Skeletal muscle satellite cell (primary cell): ENCODE measurements at regions not wholly inside any gene's neighbourhood (a gene's known extent, or its start where the extent isn't known, plus 50 kb on each side); places are given as distances from the start of the nearest gene placed in this dataset.

Source experiments
- H3K27me3 ChIP-seq: 2 replicates; pipeline ENCODE4 v1.7.0; 2013; ENCODE audit warnings: low read length; ENCODE audit not compliant: control insufficient read depth, insufficient read depth
- H3K36me3 ChIP-seq: 2 replicates; pipeline ENCODE4 v1.7.0; 2013; ENCODE audit warnings: mild to moderate bottlenecking, control low read depth, low read length; ENCODE audit not compliant: insufficient read depth
- H3K4me1 ChIP-seq: 2 replicates; pipeline ENCODE4 v1.7.0; 2013; ENCODE audit warnings: low read length; ENCODE audit not compliant: control insufficient read depth, insufficient read depth
- H3K4me2 ChIP-seq: 2 replicates; pipeline ENCODE4 v1.7.0; 2013; ENCODE audit warnings: mild to moderate bottlenecking, low read length
- H3K4me3 ChIP-seq: 2 replicates; pipeline ENCODE4 v1.7.0; 2013; ENCODE audit warnings: low read length
- H3K9ac ChIP-seq: 2 replicates; pipeline ENCODE4 v1.7.0; 2013; ENCODE audit warnings: mild to moderate bottlenecking, low read depth, low read length, moderate library complexity
- H3K9me3 ChIP-seq: replicated peaks from 2 replicates; pipeline ENCODE4 v1.7.0; 2013; ENCODE audit warnings: mild to moderate bottlenecking, control low read depth, low read length

DNA sequence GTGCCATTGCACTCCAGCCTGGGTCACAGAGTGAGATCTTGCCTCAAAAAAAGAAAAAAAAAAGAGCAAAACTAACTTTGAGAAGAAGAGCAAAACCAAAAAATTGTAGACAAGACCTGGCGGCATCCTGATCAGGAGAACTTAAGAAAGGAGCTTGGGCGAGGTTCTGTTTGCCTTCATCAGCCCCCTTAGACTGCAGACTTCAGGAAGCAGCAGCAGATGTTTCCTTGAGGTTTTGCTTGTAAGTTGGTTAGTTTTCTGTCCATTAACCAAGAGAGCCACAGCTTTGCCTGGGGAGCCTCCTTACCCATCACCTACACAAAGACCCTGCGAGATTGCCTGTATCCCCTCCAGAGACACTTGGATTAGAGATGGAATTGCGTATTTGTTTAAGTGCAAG is 189.0 kb downstream of the AACS start:
- no peak overlapping the region for H3K9ac ChIP-seq

DNA sequence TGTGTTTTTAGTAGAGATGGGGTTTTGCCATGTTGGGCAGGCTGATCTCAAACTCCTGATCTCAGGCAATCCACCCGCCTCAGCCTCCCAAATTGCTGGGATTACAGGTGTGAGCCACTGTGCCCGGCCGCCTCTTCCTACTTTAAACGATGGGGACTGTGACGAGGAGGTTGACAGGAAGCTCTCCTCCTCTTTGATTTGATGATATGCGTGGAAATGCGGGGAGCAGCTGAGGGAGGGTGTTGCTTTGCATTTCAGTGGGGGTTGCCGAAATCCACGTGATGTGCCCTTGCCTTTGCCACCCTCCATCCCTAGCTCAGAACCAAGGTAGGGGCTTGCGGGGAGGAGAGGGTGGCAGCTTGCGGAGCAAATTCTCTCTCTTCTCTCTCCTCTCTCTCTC is 189.6 kb downstream of the AACS start:
- Histone ChIP-seq H3K9me3 (no peaks in the 10 kb centered on the region), H3K27me3 (no peaks in the 10 kb centered on the region), H3K36me3 (no peaks in the 10 kb centered on the region), H3K9ac (no peak overlapping the region), H3K4me3 (no peak overlapping the region), H3K4me1 (no peaks in the 10 kb centered on the region), H3K4me2 (no peak overlapping the region)

More for the DNA sequence above, 189.0 kb downstream of the AACS start:
- Histone ChIP-seq H3K4me1 (no peaks in the 10 kb centered on the region), H3K36me3 (no peaks in the 10 kb centered on the region), H3K27me3 (no peaks in the 10 kb centered on the region), H3K4me3 (no peak overlapping the region), H3K9me3 (no peaks in the 10 kb centered on the region), H3K4me2 (no peak overlapping the region)

DNA sequence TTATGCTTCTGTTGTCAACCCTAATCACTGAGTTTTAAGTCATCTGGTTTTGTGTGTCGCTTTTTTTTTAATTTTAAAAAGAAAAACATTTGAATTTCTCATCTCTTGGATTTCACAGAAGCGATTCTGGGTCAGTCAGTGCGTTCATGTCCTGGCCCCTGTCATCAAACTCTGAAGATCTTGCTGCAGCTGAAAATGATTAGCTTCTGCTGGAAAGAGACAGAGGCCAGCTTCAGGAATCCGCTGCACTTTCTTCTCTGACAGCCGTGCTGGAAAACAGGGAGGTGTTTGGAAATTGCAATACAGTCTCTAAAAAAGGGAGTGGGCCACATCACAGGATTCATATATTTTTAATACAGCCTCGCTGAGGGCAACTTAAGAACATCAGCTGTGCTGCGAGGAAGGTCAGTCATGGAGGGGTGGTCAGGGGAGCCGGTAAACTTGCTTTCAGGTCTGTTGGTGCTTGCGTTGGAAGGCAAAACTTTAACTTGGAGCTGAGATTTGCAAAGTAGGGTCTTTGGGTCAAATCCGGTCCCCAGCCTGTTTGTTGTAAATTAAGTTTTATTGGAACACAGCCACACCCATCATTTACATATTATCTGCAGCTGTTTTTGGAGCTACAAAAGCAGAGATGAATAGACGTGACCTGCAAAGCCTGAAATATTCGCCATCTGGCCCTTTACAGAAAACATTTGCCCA is 190.8 kb downstream of the AACS start:
- H3K36me3 ChIP-seq: no peaks in the 10 kb centered on the region
- H3K4me3 ChIP-seq: no peak overlapping the region
- H3K4me1 ChIP-seq: no peaks in the 10 kb centered on the region
- H3K9ac ChIP-seq: no peak overlapping the region
- H3K27me3 ChIP-seq: no peaks in the 10 kb centered on the region
- H3K4me2 ChIP-seq: no peak overlapping the region
- H3K9me3 ChIP-seq: no peaks in the 10 kb centered on the region

DNA sequence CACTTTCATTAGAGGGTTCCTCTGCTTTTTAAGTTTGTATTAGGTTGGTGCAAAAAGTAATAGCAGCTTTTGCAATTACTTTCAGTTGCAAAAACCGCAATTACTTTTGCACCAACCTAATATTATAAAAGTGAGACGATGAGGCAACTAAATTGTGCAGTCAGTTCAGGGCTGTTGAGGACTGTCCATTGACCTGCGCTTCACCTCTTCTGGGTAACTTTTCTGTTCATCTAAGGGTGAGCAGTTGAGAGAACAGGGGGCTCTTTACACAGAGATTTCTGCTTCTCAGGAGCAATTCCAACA is 191.3 kb downstream of the AACS start:
- no peaks in the 10 kb centered on the region for H3K27me3 ChIP-seq
- H3K9me3 ChIP-seq: no peaks in the 10 kb centered on the region
- H3K36me3 ChIP-seq: no peaks in the 10 kb centered on the region
- no peak overlapping the region for H3K9ac ChIP-seq
- no peaks in the 10 kb centered on the region for H3K4me1 ChIP-seq
- H3K4me3 ChIP-seq: no peak overlapping the region
- no peak overlapping the region for H3K4me2 ChIP-seq

DNA sequence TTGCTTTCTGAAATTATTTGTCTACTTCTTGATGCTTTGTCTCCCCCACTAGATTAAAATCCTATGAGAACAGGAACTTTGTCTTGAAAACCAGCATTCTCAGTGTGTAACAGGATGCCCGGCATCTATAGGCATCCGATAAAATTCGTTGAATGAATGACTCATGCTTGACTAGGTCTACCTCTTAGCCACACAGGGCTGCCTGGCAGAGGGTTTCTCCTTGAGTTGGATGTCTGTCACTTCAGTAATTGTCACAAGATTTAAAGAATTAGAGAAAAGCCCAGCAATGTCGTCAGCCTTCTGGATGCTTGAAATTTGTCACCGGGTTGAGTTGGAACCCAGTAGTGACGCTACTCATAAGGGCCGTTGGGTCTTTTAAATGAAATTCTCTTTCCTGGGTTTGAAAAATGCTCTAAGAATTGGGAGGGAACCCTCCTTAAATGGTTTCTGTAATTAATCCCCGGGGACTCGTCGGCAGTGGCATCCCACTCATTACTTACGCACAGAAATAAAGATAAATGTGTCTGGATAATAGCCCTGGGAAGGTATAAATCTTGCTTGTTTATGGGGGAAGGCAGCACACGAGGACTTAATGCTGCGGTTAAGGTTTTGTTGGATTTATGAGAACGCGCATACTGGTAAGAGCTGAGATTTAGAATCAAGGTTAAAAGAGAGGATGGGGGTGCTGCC is 194.1 kb downstream of the AACS start:
- H3K9me3 ChIP-seq: no peaks in the 10 kb centered on the region
- no peaks in the 10 kb centered on the region for H3K27me3 ChIP-seq
- H3K4me2 ChIP-seq: no peak overlapping the region
- H3K4me1 ChIP-seq: no peaks in the 10 kb centered on the region
- no peak overlapping the region for H3K4me3 ChIP-seq
- H3K9ac ChIP-seq: no peak overlapping the region
- no peaks in the 10 kb centered on the region for H3K36me3 ChIP-seq

DNA sequence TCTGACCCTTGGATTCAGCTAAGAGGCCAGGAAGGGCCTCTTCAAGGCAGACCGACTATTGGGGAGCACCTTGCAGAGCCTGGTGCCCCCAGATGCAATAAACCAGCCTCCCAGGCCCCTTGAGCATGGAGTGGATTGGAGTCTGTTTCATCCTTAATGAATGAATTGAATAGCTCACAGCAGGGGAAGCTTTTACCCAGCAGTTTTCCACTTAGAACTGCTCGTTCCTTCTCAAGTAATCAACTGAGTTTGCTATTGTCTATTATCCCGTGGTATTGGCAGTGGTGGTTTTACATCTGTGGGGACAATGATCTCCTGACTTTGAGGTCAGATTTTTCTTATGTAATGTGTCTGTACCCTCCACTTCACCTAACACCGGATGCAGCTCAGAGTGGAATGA is 197.6 kb downstream of the AACS start:
- H3K4me2 ChIP-seq: no peak overlapping the region
- no peak overlapping the region for H3K9ac ChIP-seq
- H3K9me3 ChIP-seq: no peaks in the 10 kb centered on the region
- no peaks in the 10 kb centered on the region for H3K27me3 ChIP-seq
- H3K4me1 ChIP-seq: no peaks in the 10 kb centered on the region
- H3K4me3 ChIP-seq: no peak overlapping the region
- no peaks in the 10 kb centered on the region for H3K36me3 ChIP-seq

DNA sequence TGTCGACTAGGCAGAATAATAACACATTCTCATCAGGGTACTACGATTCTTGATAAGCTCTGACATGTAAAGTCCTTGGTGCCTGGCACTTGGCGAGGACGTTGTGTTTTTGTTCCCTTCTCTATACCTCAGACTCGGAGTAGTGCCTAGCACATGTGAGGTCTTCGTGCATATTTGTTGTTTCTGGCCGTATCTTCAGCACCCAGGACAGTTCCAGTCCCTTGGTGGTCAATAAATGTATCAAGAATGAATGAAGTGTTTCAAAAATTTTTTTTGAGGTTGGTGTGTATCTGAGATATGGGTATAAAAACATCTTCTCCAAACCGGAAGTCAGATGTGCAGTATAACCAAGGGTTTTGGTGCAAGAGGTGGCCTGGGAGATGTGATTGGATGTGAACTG is 198.2 kb downstream of the AACS start:
- no peaks in the 10 kb centered on the region for H3K4me1 ChIP-seq
- H3K9me3 ChIP-seq: no peaks in the 10 kb centered on the region

DNA sequence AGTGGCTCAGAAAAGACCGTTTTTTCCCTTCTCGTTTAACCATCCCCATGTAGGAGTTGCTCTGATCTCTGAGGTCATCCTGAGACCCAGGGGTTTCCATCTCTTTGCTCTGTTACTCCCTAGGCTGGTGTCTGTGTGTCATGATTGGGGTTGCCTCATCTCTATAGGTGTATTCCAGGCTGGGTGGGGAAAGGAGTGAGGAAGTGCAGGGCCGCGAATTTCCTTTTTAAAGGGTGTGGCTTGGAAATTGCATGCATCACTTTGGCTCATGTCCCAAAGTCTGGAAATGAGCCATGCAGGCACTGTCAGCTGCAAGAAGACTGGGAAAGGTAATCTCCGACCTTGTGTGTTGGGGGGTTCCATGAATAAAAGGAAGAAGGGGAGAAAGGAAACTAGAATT is 201.9 kb downstream of the AACS start:
- Histone ChIP-seq H3K36me3 (no peaks in the 10 kb centered on the region), H3K9ac (no peak overlapping the region), H3K27me3 (no peaks in the 10 kb centered on the region), H3K4me1 (no peaks in the 10 kb centered on the region), H3K4me2 (no peak overlapping the region), H3K9me3 (no peaks in the 10 kb centered on the region), H3K4me3 (no peak overlapping the region)

More for the DNA sequence above, 198.2 kb downstream of the AACS start:
- no peaks in the 10 kb centered on the region for H3K27me3 ChIP-seq
- no peak overlapping the region for H3K9ac ChIP-seq
- no peak overlapping the region for H3K4me3 ChIP-seq
- H3K36me3 ChIP-seq: no peaks in the 10 kb centered on the region
- no peak overlapping the region for H3K4me2 ChIP-seq

DNA sequence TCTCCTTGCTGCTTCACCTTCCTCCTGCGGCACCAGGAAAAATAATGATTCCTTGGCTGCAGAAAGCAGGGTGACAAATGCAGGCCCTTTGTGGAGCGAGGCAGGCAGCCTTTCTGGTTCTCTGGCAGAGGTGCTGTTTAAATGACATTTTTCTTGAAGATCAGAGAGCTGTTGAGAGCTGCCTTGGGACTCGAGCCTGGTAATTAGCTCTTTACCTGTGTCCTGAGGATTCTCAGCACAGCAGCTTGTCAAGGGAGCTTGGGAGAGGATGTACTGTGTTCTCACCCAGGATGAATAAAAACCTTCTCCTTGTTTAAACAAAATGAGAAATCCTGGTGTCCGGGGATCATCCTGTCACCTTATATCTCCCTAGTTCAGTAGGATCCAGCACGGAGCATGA is 204.0 kb downstream of the AACS start:
- no peaks in the 10 kb centered on the region for H3K27me3 ChIP-seq
- H3K36me3 ChIP-seq: no peaks in the 10 kb centered on the region
- no peak overlapping the region for H3K4me2 ChIP-seq
- no peak overlapping the region for H3K4me3 ChIP-seq
- H3K9me3 ChIP-seq: no peaks in the 10 kb centered on the region
- H3K9ac ChIP-seq: no peak overlapping the region
- no peaks in the 10 kb centered on the region for H3K4me1 ChIP-seq

DNA sequence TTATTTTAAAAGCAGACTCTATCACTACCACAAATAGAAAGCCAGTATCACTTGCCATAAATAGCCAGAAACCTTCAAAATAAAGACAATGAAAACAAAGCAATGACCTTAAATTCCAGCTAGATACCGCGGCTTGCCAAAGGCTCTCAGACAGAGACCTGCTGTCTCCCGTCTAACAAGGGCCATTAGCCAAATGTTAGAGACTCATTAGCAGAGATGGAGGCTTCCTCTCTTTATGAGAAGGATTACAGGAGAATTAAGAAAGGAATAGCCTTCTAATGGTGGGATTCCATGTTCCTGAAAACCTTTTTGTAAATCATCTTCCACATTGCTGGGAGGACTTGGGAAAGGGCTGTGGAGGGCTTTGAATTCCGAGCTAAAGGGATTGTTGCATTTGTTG is 206.7 kb downstream of the AACS start:
- H3K4me1 ChIP-seq: no peaks in the 10 kb centered on the region
- H3K4me3 ChIP-seq: no peak overlapping the region
- H3K9me3 ChIP-seq: no peaks in the 10 kb centered on the region
- no peak overlapping the region for H3K4me2 ChIP-seq
- no peak overlapping the region for H3K9ac ChIP-seq
- H3K36me3 ChIP-seq: no peaks in the 10 kb centered on the region
- no peaks in the 10 kb centered on the region for H3K27me3 ChIP-seq

DNA sequence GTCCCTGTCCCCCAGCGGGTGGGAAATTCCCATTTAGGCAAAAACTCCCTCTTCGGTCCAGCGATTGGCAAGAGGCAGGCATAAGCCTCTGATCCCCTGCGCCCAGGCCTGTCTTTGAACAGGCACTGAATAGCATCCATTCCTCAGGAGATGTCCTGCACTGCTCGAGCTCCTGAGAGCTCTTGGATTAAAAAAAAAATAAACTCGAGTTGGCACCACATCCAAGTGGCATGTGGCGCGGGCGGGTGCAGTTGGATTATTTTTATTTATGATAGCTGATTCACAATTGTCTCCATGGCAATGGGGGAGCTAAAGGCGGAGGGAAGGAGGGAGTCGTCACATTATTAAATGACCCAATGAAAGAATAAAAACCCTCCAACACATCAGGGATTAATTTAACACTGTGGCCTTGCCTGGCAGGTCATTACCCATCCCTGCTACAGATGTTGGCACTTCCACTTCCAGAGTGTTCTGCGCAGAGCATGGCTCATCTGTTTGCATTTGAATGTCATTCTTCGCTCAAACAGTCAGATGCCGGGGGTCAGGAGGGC is 207.2 kb downstream of the AACS start:
- Histone ChIP-seq H3K9ac (no peak overlapping the region), H3K4me3 (no peak overlapping the region), H3K9me3 (no peaks in the 10 kb centered on the region), H3K4me2 (no peak overlapping the region), H3K36me3 (no peaks in the 10 kb centered on the region), H3K27me3 (no peaks in the 10 kb centered on the region), H3K4me1 (no peaks in the 10 kb centered on the region)

DNA sequence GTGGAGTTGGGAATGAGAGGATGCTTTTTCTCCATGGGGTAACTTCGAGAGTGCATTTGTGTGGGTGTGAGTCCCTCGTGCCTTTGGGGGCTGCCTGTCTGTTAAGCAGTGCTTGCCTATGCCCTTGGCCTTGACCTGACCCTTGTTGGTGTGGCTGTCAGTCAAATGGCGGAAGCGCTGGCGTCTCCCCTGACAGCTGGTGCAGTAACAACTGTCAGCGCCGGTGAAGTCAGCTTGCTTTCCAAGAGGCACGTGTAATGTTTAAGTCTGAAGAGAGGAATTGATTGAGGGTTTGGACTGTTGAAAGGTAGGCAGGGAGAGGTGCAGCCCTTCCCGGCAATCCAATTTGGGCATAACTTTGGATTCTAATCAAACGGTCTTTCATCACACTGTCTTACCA is 211.3 kb downstream of the AACS start:
- Histone ChIP-seq H3K9ac (no peak overlapping the region), H3K4me1 (no peaks in the 10 kb centered on the region), H3K4me2 (no peak overlapping the region), H3K4me3 (no peak overlapping the region), H3K9me3 (no peaks in the 10 kb centered on the region), H3K27me3 (no peaks in the 10 kb centered on the region), H3K36me3 (no peaks in the 10 kb centered on the region)
